GM23338 (cell line): ENCODE measurements at regions not wholly inside any gene's neighbourhood (a gene's known extent, or its start where the extent isn't known, plus 50 kb on each side); places are given as distances from the start of the nearest gene placed in this dataset.

Experiments used
- ATAC-seq: fragments of 200-7000 bp; cut with Tn5 transposase; 3 replicates; pipeline ENCODE4 v1.9.1; 2020
- DNase-seq: peaks from one replicate; pipeline ENCODE4 v3.0.0-alpha.2; 2015; ENCODE audit warnings: low spot score
- H2AFZ ChIP-seq: fragments of 200-600 bp; sonication (generic); 2 replicates; pipeline ENCODE4 v1.8.0; 2016; ENCODE audit warnings: antibody characterized with exemption, mild to moderate bottlenecking, moderate library complexity
- H3F3A ChIP-seq: fragments of 200-600 bp; sonication (generic); replicated peaks from 2 replicates; pipeline ENCODE4 v1.8.0; 2017; ENCODE audit warnings: antibody characterized with exemption, mixed run types, low read depth
- H3K27ac ChIP-seq: fragments of 200-600 bp; sonication (generic); 2 replicates; pipeline ENCODE4 v1.6.1; 2016; ENCODE audit warnings: low read depth
- H3K27me3 ChIP-seq: fragments of 200-600 bp; sonication (generic); 2 replicates; pipeline ENCODE4 v1.8.0; 2016; ENCODE audit warnings: mild to moderate bottlenecking, mixed run types, moderate library complexity; ENCODE audit not compliant: insufficient read depth
- H3K36me3 ChIP-seq: fragments of 200-600 bp; sonication (generic); 2 replicates; pipeline ENCODE4 v1.8.0; 2016; ENCODE audit warnings: mild to moderate bottlenecking; ENCODE audit not compliant: insufficient read depth
- H3K4me1 ChIP-seq: fragments of 200-600 bp; sonication (generic); 2 replicates; pipeline ENCODE4 v1.8.0; 2016; ENCODE audit warnings: mild to moderate bottlenecking, moderate library complexity; ENCODE audit not compliant: insufficient read depth
- H3K4me2 ChIP-seq: fragments of 200-600 bp; sonication (generic); 2 replicates; pipeline ENCODE4 v1.7.1; 2017; ENCODE audit warnings: mixed run types
- H3K4me3 ChIP-seq: fragments of 200-600 bp; sonication (generic); 2 replicates; pipeline ENCODE4 v1.6.1; 2016; ENCODE audit warnings: mixed run types
- H3K79me2 ChIP-seq: fragments of 200-600 bp; sonication (generic); replicated peaks from 2 replicates; pipeline ENCODE4 v1.8.0; 2017; ENCODE audit warnings: mild to moderate bottlenecking; ENCODE audit not compliant: insufficient read depth
- H3K9me2 ChIP-seq: fragments of 200-600 bp; sonication (generic); 2 replicates; pipeline ENCODE4 v1.8.0; 2017; ENCODE audit not compliant: insufficient read depth
- H4K20me1 ChIP-seq: fragments of 200-600 bp; sonication (generic); replicated peaks from 2 replicates; pipeline ENCODE4 v1.8.0; 2017; ENCODE audit warnings: mild to moderate bottlenecking; ENCODE audit not compliant: insufficient read depth
- H3K27ac Mint-ChIP-seq: 2 replicates; pipeline ENCODE4 v1.8.0; 2020; ENCODE audit warnings: inconsistent platforms, mild to moderate bottlenecking, moderate library complexity, mixed read lengths
- H3K27me3 Mint-ChIP-seq: 3 replicates; pipeline ENCODE4 v1.8.0; 2022; ENCODE audit warnings: low read depth, mild to moderate bottlenecking, moderate library complexity, mixed read lengths, inconsistent platforms; ENCODE audit not compliant: insufficient read depth, poor library complexity
- H3K36me3 Mint-ChIP-seq: 3 replicates; pipeline ENCODE4 v1.8.0; 2021; ENCODE audit warnings: low read depth, mild to moderate bottlenecking, inconsistent platforms, moderate library complexity, mixed read lengths
- H3K4me1 Mint-ChIP-seq: 3 replicates; pipeline ENCODE4 v1.8.0; 2020; ENCODE audit warnings: mild to moderate bottlenecking, inconsistent platforms, mixed read lengths
- H3K4me3 Mint-ChIP-seq: 3 replicates; pipeline ENCODE4 v1.8.0; 2021; ENCODE audit warnings: moderate library complexity, mild to moderate bottlenecking, inconsistent platforms, mixed read lengths
- H3K9me3 Mint-ChIP-seq: 3 replicates; pipeline ENCODE4 v1.8.0; 2020; ENCODE audit warnings: moderate library complexity, mild to moderate bottlenecking, inconsistent platforms, mixed read lengths
- CREB1 ChIP-seq: fragments of 250-450 bp; sonication (Bioruptor Pico); IDR thresholded peaks from 2 replicates; pipeline ENCODE4 v1.5.0; 2020; ENCODE audit warnings: low read depth, mild to moderate bottlenecking, moderate library complexity
- ETS1 ChIP-seq: IDR thresholded peaks from 2 replicates; pipeline ENCODE4 v1.6.1; 2016; ENCODE audit warnings: antibody characterized with exemption
- EZH2 ChIP-seq: fragments of 200-600 bp; sonication (generic); IDR thresholded peaks from one replicate; pipeline ENCODE4 v1.8.0; 2017; ENCODE audit warnings: antibody characterized with exemption, mild to moderate bottlenecking, low read depth; ENCODE audit not compliant: unreplicated experiment
- EZH2phosphoT487 ChIP-seq: fragments of 200-600 bp; sonication (generic); IDR thresholded peaks from one replicate; pipeline ENCODE4 v1.8.1; 2018; ENCODE audit warnings: antibody characterized with exemption; ENCODE audit not compliant: unreplicated experiment
- JUNB ChIP-seq: IDR thresholded peaks from one replicate; pipeline ENCODE4 v1.6.1; 2016; ENCODE audit warnings: antibody characterized with exemption; ENCODE audit not compliant: unreplicated experiment
- NANOG ChIP-seq: IDR thresholded peaks from 2 replicates; pipeline ENCODE4 v1.6.1; 2016; ENCODE audit warnings: antibody characterized with exemption, borderline replicate concordance
- POLR2AphosphoS5 ChIP-seq: IDR thresholded peaks from 2 replicates; pipeline ENCODE4 v1.6.1; 2016; ENCODE audit warnings: antibody characterized with exemption, low read depth
- STAT1 ChIP-seq: IDR thresholded peaks from one replicate; pipeline ENCODE4 v1.6.1; 2016; ENCODE audit warnings: antibody characterized with exemption; ENCODE audit not compliant: unreplicated experiment
- ZNF114 ChIP-seq: fragments of 250-450 bp; sonication (Bioruptor Pico); IDR thresholded peaks from 2 replicates; pipeline ENCODE4 v1.5.0; 2020; ENCODE audit warnings: mild to moderate bottlenecking, moderate library complexity
- ZNF331 ChIP-seq: fragments of 250-450 bp; sonication (Bioruptor Pico); IDR thresholded peaks from 2 replicates; pipeline ENCODE4 v1.5.0; 2020; ENCODE audit warnings: low read depth, mild to moderate bottlenecking, moderate library complexity
- ZNF462 ChIP-seq: fragments of 250-450 bp; sonication (Bioruptor Pico); IDR thresholded peaks from 2 replicates; pipeline ENCODE4 v1.5.0; 2020; ENCODE audit warnings: mild to moderate bottlenecking, moderate library complexity
- TF ChIP-seq, protein P1 (sequence below): IDR thresholded peaks from one replicate; pipeline ENCODE4 v1.6.1; 2018; ENCODE audit warnings: antibody characterized with exemption; ENCODE audit not compliant: unreplicated experiment
- TF ChIP-seq, protein P2 (sequence below), 2 experiments: fragments of 200-600 bp in 1 of 2; sonication (generic) in 1 of 2; conservative IDR thresholded peaks; 2 replicates each; pipeline versions ENCODE4 v1.5.1 to v1.6.1; 2016 to 2017; ENCODE audit warnings: antibody characterized with exemption in 2 of 2, low read depth in 2 of 2, mild to moderate bottlenecking in 2 of 2, moderate library complexity in 1 of 2

GRCh38 chr3:163812006-163812405, 1266.3 kb downstream of the SI start:
- Mint-ChIP-seq H3K27ac (no peak overlapping the region), H3K27me3 (no peaks in the 10 kb centered on the region), H3K36me3 (peaks cover 4% of the 10 kb centered on the region; the same call in 2 of the 3 replicates), H3K9me3 (peaks cover 8% of the 10 kb centered on the region; the same call in 2 of the 3 replicates), H3K4me1 (peaks cover 3% of the 10 kb centered on the region; the same call in 2 of the 3 replicates), H3K4me3 (no peak overlapping the region)
- Histone ChIP-seq H3K79me2 (no peaks in the 10 kb centered on the region), H2AFZ (no peak overlapping the region), H3K9me2 (no peaks in the 10 kb centered on the region), H3K36me3 (no peaks in the 10 kb centered on the region), H3F3A (no peaks in the 10 kb centered on the region), H3K4me1 (no peaks in the 10 kb centered on the region), H3K27ac (no peak overlapping the region), H3K4me2 (no peak overlapping the region), H4K20me1 (no peaks in the 10 kb centered on the region), H3K27me3 (no peaks in the 10 kb centered on the region), H3K4me3 (no peak overlapping the region)
- ATAC-seq (no peak), DNase-seq (no peak)
- no peak for TF ChIP-seq ZNF331 (CRISPR knock-in tag)
- TF ChIP-seq JUNB: no peak
- no peak for TF ChIP-seq CREB1 (CRISPR knock-in tag)
- TF ChIP-seq, protein P1, sequence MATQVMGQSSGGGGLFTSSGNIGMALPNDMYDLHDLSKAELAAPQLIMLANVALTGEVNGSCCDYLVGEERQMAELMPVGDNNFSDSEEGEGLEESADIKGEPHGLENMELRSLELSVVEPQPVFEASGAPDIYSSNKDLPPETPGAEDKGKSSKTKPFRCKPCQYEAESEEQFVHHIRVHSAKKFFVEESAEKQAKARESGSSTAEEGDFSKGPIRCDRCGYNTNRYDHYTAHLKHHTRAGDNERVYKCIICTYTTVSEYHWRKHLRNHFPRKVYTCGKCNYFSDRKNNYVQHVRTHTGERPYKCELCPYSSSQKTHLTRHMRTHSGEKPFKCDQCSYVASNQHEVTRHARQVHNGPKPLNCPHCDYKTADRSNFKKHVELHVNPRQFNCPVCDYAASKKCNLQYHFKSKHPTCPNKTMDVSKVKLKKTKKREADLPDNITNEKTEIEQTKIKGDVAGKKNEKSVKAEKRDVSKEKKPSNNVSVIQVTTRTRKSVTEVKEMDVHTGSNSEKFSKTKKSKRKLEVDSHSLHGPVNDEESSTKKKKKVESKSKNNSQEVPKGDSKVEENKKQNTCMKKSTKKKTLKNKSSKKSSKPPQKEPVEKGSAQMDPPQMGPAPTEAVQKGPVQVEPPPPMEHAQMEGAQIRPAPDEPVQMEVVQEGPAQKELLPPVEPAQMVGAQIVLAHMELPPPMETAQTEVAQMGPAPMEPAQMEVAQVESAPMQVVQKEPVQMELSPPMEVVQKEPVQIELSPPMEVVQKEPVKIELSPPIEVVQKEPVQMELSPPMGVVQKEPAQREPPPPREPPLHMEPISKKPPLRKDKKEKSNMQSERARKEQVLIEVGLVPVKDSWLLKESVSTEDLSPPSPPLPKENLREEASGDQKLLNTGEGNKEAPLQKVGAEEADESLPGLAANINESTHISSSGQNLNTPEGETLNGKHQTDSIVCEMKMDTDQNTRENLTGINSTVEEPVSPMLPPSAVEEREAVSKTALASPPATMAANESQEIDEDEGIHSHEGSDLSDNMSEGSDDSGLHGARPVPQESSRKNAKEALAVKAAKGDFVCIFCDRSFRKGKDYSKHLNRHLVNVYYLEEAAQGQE: no peak
- TF ChIP-seq, protein P2, sequence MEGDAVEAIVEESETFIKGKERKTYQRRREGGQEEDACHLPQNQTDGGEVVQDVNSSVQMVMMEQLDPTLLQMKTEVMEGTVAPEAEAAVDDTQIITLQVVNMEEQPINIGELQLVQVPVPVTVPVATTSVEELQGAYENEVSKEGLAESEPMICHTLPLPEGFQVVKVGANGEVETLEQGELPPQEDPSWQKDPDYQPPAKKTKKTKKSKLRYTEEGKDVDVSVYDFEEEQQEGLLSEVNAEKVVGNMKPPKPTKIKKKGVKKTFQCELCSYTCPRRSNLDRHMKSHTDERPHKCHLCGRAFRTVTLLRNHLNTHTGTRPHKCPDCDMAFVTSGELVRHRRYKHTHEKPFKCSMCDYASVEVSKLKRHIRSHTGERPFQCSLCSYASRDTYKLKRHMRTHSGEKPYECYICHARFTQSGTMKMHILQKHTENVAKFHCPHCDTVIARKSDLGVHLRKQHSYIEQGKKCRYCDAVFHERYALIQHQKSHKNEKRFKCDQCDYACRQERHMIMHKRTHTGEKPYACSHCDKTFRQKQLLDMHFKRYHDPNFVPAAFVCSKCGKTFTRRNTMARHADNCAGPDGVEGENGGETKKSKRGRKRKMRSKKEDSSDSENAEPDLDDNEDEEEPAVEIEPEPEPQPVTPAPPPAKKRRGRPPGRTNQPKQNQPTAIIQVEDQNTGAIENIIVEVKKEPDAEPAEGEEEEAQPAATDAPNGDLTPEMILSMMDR (conservative IDR thresholded peaks at IDR 0.05; ENCODE audit: low read depth in 2 of 2): no peak
- TF ChIP-seq ZNF462 (CRISPR knock-in tag): no peak
- no peak for TF ChIP-seq STAT1
- TF ChIP-seq ETS1: no peak
- no peak for TF ChIP-seq NANOG
- TF ChIP-seq EZH2: no peak
- TF ChIP-seq POLR2AphosphoS5: no peak
- TF ChIP-seq ZNF114 (CRISPR knock-in tag): no peak
- TF ChIP-seq EZH2phosphoT487: no peak
